ENCODE measurements at regions not wholly inside any gene's neighbourhood (a gene's known extent, or its start where the extent isn't known, plus 50 kb on each side); places are given as distances from the start of the nearest gene placed in this dataset.
"Not testable (repeated sequence)": the region's sequence is repeated elsewhere in the genome, so short reads cannot be mapped to it uniquely, and the experiment has no call there.

DNA sequence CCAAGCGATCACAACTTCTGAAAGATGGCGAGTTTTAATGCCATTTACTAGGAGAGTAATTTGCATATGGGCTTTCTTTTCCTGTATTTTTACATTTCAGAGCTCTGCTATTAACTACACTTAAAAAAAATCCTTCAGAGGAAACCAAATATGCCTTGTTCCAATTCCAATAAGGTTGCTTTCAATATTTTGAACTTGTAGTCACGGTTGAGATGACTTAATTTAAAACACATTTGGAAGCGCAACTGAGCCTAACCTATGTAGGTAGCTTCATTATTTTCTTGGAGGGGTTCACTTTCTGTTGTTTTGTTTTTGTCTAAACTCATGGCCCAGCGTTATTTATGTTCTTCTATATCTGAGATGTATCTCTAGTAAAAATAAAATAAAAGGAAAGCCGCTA lies 93.4 kb downstream of the BLID start:
- DNase-seq (ENCODE audit: low spot score), result no peak

DNA sequence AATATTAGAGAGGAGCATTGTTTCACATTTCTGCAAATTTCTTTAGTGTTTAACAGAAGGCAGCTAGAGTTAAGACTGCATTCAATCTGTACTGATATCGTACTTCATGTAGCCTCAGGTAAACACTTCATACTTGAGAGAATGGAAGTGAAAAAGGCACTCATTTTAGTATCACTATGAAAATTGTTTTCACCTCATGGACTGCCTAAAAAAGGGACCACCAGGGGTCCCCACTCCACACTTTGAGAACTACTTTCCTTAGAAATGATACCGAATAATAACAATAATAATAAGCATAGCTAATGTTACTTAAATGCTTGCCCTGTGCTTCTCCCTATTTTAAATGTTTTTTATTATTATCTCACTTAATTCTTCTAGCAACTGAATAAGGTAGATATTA lies 95.1 kb downstream of the BLID start:
- peak; percentile 29 for DNase-seq (ENCODE audit: low spot score)

DNA sequence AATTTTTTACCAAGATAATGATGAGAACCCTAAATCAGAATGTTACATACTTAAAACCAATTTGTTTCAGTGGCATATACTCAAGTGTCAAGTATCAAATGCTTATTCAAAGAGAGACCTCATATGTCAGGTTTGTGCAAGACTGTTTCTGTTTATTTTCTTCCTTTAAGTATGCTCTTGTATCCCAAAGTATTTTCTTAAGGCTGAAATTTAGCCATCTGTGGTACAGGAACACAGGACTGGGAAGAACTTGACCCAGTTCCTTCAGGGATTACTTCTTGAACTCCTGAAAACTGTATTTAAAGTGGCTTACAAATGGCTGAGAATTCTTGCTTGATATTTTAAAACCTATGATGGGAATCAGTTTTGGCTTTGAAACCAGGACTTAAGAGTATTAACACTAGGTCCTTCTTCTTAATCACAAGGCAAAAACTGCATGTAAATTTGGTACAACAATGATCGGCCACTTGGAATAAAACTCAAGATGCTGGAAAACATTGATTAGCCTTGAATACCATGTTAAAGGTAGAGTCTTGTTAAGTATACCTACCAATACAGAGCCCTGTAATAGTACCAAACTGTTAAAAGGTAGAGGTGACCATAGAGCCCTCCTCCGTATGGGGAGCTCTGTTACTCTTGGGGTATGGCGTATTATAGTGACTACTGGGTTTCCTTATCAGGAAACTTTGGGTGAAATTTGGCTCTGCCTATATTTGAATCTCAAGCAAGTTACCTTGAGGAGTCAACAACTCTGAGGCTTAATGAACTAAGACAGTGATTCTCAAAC lies 95.9 kb downstream of the BLID start:
- no peak for DNase-seq (ENCODE audit: low spot score)

DNA sequence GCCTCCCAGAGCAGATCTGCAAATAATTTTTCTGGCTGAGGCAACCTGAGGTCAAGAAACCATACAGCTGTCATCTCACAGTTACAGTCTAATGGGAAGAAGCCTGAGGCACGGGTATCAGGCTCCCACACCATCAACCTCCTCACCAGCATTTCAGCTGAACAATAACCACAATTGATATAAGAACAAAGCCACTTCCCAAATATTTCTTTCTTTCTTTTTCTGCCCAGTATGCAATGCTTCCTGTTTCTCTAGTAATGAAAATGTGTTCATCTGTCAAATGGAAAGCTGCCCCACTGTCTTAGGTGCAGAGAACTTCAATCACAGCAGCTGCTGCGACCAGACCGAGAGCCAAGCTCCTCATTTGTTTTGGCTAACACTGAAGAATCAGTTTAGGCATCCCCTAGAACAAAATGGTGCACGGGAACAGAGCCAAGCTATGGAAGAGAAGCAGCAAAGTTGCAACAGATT lies 108.4 kb downstream of the BLID start:
- no peak for DNase-seq (ENCODE audit: low spot score)

DNA sequence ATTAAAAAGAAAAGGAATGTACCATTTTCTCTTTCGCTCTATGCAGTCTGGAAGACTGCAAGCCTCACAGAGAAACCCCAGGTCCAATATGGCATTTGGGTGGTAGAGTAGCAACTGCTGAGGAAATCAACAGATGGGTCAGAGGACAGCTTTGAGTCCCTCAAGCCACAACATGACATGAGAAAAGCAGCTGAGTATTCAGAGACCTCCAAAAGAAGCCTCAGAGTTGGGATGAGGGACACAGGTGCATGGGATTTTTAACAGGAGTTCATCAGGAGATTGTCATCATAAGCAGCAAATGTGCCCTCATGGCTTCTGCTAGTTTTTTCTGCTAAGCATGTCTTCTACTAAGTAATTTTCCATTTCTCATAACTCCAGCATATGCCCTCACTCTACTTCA lies 111.6 kb downstream of the BLID start:
- no peak for DNase-seq (ENCODE audit: low spot score)

DNA sequence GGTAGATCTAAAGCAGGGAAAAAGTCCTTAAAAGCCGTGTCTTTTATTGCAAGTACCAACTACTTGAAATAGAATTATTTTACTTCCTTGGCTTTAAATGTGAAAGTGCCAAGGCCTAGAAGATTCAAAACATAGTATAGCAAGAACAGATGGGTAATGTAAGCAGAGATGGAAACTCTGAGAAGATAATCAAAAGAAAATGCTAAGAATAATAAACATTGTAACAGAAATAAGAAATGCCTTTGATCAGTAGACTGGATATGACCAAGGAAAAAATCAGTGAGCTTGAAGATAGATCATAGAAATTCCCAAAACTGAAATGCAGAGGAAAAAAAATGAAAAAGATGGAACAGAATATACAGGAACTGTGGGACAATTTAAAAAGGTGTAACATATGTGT lies 113.1 kb downstream of the BLID start:
- no peak for DNase-seq (ENCODE audit: low spot score)

DNA sequence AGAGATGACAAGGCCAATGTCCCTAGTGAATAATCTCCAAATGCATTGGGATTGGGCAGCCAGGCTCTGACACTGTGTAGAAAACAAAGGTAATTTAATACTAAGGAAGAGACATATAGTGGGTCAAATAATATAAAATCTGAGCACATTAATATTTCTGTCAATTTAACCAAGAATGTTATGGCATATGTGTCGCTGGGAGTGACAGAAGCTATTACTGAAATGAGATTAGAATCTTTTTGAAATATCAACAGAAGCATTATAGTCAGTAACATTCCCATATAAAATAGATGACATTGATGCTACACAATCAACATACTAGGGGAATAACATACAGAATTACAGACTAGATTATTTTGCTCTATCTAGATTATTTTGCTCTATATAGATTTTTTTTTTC lies 114.0 kb downstream of the BLID start:
- DNase-seq (ENCODE audit: low spot score), result no peak

DNA sequence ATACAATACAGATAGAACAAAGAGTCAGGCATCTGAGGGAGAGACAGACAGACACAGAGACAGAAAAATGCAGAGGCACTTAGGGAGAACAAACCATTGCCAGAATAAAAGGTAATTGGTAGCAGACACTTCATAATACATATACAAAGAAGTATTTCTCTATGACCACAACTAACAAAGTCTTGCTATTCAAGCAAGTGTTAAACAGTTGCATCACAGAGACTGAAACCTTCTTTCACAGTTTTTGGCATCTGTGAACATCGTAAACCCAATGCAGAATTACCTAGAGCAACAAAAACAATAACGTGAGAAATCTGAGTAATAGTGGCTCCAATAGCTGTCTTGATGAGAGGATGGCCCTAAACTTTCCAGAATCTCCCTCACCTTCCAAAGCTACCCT lies 116.4 kb downstream of the BLID start:
- DNase-seq (ENCODE audit: low spot score), result no peak

DNA sequence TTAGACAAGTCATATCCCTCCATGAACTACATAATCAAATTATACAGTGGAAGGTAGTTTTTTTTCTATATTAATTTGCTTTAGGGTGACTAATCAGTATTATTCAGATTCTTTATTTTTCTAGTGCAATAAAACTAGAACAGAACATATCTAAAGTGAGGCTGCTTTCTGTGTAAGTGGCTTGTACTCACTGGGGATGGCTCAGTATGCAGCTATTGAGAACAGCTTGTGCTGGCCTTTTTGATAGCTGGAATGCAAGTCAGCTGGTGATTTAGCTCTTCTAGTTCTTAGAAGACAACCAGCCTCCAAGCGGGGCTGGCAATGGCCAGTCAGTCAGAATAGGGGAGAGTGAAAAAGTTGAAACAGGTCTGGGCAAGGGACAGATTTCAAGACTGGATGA lies 119.4 kb downstream of the BLID start:
- no peak for DNase-seq (ENCODE audit: low spot score)

DNA sequence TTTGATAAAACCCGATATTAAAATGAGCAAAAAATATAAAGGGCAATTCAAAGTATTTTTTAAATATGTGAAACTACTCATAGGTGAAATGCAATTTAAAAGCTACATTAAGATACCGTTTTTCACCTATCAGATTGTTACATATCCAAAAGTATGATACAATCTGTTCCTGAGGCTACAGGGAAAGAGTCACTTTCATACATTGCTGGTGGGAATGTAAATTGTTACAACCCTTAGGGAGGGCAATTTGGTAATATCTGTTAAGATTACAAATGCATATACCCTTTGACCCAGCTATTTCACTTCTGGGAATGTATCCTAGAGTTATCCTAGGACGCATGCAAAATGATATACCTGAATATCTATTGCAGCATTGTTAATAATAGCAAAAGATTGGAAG lies 132.1 kb downstream of the BLID start:
- no peak for DNase-seq (ENCODE audit: low spot score)

DNA sequence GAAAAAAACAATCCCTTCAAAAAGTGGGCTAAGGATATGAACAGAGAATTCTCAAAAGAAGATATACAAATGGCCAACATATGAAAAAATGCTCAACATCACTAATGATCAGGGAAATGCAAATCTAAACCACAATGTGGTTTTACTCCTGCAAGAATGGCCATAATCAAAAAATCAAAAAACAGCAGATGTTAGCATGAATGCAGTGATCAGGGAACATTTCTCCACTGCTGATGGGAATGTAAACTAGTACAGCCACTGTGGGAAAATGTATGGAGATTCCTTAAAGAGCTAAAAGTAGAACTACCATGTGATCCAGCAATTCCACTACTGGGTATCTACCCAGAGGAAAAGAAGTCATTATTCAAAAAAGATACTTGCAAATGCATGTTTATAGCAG lies 138.1 kb downstream of the BLID start:
- DNase-seq (ENCODE audit: low spot score), result not testable (repeated sequence)

DNA sequence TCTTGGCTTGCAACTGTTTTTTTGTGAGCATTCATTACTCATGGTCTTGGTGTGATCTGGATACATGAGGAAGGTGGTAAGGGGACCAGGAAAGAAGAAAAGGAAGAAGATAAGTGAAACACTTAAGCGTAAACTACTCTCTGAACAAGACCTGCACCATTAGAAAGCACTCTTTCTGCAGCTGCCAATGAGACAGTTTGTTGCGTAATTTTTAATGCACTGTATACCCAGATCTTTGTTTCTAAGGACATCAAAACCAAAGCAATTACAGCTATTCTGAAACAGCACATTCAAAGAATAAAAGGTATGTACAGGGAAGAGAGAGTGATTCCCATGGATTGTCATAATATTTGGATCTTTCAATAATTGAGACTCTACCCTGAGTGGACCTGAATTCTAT lies 147.4 kb downstream of the BLID start:
- no peak for DNase-seq (ENCODE audit: low spot score)

DNA sequence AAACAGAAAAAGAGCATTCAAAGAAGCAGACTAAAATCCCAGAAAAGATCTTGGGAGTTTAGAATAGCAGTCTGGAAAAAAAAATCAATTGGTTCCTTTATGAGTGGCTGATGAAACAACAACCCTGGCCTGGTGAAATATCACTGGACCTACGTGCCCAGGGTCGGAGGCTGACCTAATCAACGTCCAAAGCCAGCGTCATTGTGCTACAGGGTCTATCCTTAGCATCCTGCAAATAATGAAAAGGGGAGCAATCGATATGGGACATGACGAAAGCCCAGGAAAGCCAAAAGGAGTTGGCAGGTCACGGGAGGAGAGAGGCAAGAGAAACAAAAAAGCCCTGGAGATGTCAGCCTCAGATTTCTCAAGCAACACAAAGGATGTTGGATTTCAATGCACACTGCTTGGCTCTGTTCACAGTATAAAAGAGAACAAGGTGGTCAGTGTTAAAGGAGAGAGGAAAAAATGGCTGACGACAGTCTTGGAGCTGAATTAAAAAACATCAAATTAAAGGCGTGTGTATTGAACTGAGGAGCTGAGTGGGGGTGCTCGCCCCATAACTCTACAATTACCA lies 148.8 kb downstream of the BLID start:
- no peak for DNase-seq (ENCODE audit: low spot score)

DNA sequence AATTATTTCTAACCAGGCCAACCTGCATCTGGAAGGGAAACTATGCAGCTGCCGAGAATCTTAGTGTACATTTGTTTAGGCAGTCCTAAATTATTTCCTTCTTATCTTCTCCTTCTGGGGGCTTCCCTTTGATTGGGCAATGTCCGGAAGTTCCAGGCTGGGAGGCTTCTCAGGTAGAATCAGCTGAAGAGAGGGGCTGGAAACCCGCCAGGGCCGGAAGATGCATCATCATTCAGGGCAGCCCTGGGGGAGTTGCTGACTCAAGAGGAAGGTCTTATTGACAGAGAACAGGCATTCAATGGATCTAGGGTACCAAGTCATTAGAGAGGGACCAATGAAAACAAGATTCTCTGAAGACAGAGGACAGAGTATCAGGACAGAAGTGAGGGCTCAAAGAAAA lies 150.7 kb downstream of the BLID start:
- no peak for DNase-seq (ENCODE audit: low spot score)

DNA sequence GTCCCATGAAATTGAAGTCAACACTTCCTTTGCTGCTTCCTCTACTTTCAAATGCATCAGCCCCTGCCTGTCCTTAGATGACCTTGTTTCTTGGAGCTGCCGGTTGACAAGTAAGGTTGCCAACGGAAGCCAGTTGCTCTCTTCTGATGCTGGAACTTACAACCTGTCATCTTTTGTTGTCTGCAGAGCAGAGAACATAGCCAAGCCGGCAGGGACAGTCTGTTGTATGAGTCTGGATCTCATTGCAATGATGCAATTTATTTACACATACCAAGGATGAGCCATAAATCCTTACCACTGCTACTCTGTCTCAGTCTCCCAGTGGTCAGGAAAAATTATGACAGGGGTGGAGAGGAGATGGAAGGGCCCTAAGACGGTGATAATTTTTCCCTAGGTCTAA lies 151.4 kb downstream of the BLID start:
- no peak for DNase-seq (ENCODE audit: low spot score)

DNA sequence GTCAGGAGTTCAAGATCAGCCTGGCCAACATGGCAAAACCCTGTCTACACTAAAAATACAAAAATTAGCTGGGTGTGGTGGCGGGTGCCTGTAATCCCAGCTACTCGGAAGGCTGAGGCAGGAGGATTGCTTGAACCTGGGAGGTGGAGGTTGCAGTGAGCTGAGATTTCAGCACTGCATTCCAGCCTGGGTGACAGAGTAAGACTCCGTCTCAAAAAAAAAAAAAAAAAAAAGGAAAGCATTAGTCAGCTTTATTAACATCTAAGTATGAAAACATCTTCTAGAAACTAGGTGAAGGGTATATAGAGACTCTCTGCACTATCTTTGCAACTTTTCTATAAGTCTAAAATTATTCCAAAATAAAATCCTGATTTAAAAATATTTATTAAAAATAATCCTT lies 152.2 kb downstream of the BLID start:
- DNase-seq (ENCODE audit: low spot score), result not testable (repeated sequence)

DNA sequence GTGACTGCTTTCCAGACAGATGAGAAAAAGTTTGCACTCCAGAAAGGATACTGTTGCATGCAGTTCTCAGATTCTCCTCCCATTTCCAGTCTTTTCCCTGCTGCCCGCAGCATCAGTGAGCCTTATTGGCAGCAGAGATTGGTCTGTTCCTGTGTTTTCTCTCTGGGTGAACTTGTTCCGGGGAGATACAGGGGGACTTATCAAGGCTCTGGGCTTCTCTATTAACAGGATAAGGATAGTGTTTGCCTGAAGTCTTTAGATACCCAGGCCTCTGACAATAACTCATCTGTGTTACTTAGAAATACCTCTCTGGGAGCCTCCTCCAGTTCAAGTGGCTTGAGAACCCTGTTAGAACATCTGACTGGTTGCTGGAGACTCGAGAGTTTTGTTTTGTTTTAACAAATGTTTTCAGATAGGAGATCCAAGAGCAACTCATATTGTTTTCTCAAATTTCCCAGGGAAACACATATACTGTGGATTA lies 154.7 kb downstream of the BLID start:
- DNase-seq (ENCODE audit: low spot score), result no peak

DNA sequence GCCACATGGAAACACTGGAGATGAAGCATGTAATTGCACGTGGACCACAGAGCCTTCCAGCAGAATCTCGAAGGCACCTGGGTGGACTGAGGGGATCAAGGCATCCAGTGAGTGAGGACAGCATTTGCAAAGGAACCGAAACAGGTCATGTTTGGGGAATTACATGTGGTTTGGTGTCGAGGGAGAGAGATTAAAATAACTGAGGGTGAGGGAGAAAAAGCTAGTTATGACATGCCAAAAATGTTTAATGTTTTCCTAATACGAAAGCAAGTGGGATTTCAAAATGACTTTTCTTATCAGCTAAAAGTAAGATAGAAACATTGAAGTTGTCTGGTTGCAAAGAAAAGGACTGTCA lies 157.1 kb downstream of the BLID start:
- DNase-seq (ENCODE audit: low spot score), result no peak

DNA sequence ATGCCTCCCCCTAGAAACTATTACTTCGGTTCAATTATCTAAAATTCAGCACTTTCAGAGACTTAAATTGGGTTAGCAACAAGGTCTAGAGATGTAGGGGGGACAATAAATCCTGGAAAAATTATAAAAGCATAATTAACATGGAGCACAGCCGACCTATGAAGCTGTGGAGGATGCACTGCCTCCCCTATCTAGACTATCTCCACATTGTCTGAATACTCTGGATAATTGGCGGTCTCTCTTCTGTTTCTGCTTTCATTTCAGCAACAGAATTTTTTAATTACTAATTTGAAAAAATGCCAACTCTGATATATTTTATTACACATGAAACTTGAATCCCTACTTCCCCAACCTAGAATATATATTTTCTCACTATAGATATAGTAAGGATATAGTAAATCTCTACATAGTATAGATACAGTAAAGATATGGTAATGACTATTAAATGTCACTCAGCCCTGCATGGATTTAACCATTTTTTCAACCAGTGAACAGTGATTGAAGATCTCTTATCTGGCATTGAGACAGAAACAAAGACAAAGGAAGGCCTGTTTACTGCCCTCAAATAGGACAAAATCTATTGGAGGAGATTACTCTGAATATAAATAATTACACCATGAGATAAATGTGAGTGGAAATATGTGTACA lies 157.6 kb downstream of the BLID start:
- no peak for DNase-seq (ENCODE audit: low spot score)

DNA sequence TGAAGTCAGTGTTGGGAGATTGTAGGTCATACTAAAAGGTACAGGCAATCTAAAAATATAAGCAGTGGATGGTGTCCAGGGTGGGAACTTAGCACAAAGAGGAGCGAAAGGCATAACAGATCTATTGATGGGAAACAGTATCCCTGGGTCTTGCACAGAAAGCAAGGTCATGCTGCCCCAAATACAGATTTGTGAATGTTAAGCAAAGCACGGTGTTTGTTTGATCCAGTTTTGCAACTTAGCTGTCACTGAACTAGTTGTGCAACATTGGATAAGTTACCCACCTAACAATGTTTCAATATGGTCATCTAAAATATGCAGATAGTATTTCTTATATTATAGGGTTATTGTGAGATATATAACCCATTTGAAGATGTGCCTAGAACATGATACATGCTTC lies 162.9 kb downstream of the BLID start:
- no peak for DNase-seq (ENCODE audit: low spot score)

DNA sequence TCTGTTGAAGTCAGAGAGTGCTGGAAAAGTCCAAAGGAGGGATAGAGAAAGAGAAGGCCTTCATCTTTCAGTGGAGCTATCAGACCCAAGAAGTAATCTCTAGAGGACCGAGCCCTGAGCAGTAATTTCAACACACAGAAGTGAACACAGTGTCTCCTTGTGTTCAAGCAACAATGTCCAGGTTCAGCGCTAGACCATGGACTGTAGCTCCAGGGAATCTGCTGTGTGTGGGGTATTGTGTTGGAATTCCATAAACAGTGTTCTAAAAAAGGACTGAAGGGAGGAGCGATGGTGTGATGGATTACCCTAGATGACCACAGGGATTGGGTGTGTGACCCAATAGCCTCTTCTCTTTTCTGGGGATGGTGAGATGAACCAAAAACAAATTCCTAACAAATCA lies 165.9 kb downstream of the BLID start:
- DNase-seq (ENCODE audit: low spot score), result no peak

DNA sequence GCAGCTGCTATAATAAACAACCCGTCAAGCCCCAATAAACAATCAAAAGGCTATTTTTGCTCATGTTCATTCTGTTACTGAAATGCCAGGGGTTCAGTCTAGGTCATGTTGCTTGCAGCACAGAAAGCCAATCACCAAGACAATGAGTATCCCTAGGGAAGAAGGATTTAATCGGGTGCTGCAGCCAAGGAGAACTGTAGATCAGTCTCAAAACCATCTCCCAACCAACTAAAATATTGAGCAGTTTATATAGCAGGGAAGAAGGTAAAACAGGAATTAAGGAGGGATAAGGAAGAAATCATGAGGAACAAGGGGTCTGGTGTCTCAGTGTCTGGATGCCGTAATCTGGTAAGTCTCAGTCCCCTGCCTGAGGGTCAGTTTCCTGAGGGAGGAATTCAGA lies 169.5 kb downstream of the BLID start:
- no peak for DNase-seq (ENCODE audit: low spot score)

DNA sequence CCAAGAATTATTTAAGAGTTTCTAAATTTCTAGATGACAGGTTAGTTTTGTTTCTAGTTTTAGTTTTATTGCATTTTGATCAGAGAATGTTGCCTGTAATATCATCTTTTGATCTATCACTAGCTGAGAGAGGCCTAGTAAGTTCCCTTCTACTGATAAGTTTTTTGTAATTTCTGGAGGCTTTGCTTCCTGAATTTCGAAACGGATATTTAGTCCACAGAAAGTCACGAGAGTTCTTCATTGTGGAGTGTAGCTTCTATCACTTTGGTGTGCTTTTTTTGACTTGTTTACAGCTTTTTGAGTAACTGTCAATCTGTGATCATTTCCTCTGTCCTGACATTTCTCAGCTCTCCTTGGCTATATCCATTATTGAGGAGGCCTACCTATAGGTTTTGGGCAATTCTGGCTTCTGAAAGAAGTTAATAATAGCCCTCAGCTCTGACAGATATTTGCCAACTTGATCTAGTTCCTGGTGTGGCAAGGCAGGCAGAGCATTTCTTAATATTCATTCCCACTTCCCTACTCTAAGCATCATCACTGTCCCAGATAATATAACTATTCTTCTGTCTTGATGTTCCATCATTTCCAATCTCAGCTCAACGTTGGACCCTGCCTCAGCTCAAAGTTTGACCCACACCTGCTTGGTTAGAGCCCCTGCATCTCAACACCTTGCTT lies 171.3 kb downstream of the BLID start:
- DNase-seq (ENCODE audit: low spot score), result no peak
